ENCODE measurements at regions not wholly inside any gene's neighbourhood (a gene's known extent, or its start where the extent isn't known, plus 50 kb on each side); places are given as distances from the start of the nearest gene placed in this dataset.

- no peak overlapping the region for H3K4me2 ChIP-seq (ENCODE audit: low read depth, low read length)
- H3K9me3 ChIP-seq (replicated peaks; ENCODE audit: insufficient read depth, low read length) = no peaks in the 10 kb centered on the region
- H3K9me2 ChIP-seq (replicated peaks; ENCODE audit: insufficient read depth, low read length) = no peaks in the 10 kb centered on the region
- no peak overlapping the region for H3K9ac ChIP-seq (ENCODE audit: low read length)
- TF ChIP-seq CTCF (IDR thresholded peaks at IDR 0.05; ENCODE audit: low read length) (no peak), EZH2 (optimal IDR thresholded peaks at IDR 0.05; ENCODE audit: low read depth, low read length) (no peak), EZH2phosphoT487 (IDR thresholded peaks at IDR 0.05; ENCODE audit: low read length) (no peak)
- DNase-seq = no peak
- no peaks in the 10 kb centered on the region for H3K4me1 ChIP-seq (ENCODE audit: low read length)
- H2AFZ ChIP-seq (ENCODE audit: low read length) = no peak overlapping the region
- no peaks in the 10 kb centered on the region for H4K20me1 ChIP-seq (ENCODE audit: insufficient read depth, low read length)
- H3K79me2 ChIP-seq (ENCODE audit: low read length) = no peaks in the 10 kb centered on the region
- no peak overlapping the region for H3K27ac ChIP-seq (ENCODE audit: low read length)
- no peak overlapping the region for H3K4me3 ChIP-seq (ENCODE audit: low read length)
- peaks cover 84% of the 10 kb centered on the region for H3K27me3 ChIP-seq (replicated peaks; ENCODE audit: insufficient read depth, low read length)
- no peaks in the 10 kb centered on the region for H3K36me3 ChIP-seq (replicated peaks; ENCODE audit: insufficient read depth, low read length)
- no peaks in the 10 kb centered on the region for H3F3A ChIP-seq (ENCODE audit: insufficient read depth, low read length)
Observed at GRCh38 chr1:36557041-36558000, 74.6 kb upstream of the CSF3R start.

- DNase-seq = no peak
- Histone ChIP-seq H3K9me3 (replicated peaks; ENCODE audit: insufficient read depth, low read length) (no peaks in the 10 kb centered on the region), H3K4me3 (ENCODE audit: low read length) (no peak overlapping the region), H3K4me2 (ENCODE audit: low read depth, low read length) (no peak overlapping the region), H3K9me2 (replicated peaks; ENCODE audit: insufficient read depth, low read length) (no peaks in the 10 kb centered on the region), H3K79me2 (ENCODE audit: low read length) (no peaks in the 10 kb centered on the region), H3K4me1 (ENCODE audit: low read length) (no peaks in the 10 kb centered on the region), H3K27me3 (replicated peaks; ENCODE audit: insufficient read depth, low read length) (peaks cover 81% of the 10 kb centered on the region), H3K27ac (ENCODE audit: low read length) (no peak overlapping the region), H2AFZ (ENCODE audit: low read length) (no peak overlapping the region), H3K36me3 (replicated peaks; ENCODE audit: insufficient read depth, low read length) (no peaks in the 10 kb centered on the region), H3F3A (ENCODE audit: insufficient read depth, low read length) (no peaks in the 10 kb centered on the region), H4K20me1 (ENCODE audit: insufficient read depth, low read length) (no peaks in the 10 kb centered on the region), H3K9ac (ENCODE audit: low read length) (no peak overlapping the region)
- TF ChIP-seq CTCF (IDR thresholded peaks at IDR 0.05; ENCODE audit: low read length) (no peak), EZH2phosphoT487 (IDR thresholded peaks at IDR 0.05; ENCODE audit: low read length) (no peak), EZH2 (optimal IDR thresholded peaks at IDR 0.05; ENCODE audit: low read depth, low read length) (no peak)
Observed at GRCh38 chr1:36555041-36555440, 72.3 kb upstream of the CSF3R start.

GRCh38 chr1:36554323-36554628 is 71.6 kb upstream of the CSF3R start:
- TF ChIP-seq EZH2phosphoT487 (IDR thresholded peaks at IDR 0.05; ENCODE audit: low read length) (no peak), CTCF (IDR thresholded peaks at IDR 0.05; ENCODE audit: low read length) (no peak), EZH2 (optimal IDR thresholded peaks at IDR 0.05; ENCODE audit: low read depth, low read length) (no peak)

More at GRCh38 chr1:36554323-36554628, 71.6 kb upstream of the CSF3R start:
- H3K4me2 ChIP-seq (ENCODE audit: low read depth, low read length) = no peak overlapping the region
- H3K27me3 ChIP-seq (replicated peaks; ENCODE audit: insufficient read depth, low read length) = peaks cover 85% of the 10 kb centered on the region
- H3K9me3 ChIP-seq (replicated peaks; ENCODE audit: insufficient read depth, low read length) = no peaks in the 10 kb centered on the region
- H2AFZ ChIP-seq (ENCODE audit: low read length) = no peak overlapping the region
- no peak for DNase-seq
- no peak overlapping the region for H3K27ac ChIP-seq (ENCODE audit: low read length)
- H3K79me2 ChIP-seq (ENCODE audit: low read length) = no peaks in the 10 kb centered on the region
- H3K36me3 ChIP-seq (replicated peaks; ENCODE audit: insufficient read depth, low read length) = no peaks in the 10 kb centered on the region
- no peaks in the 10 kb centered on the region for H3K9me2 ChIP-seq (replicated peaks; ENCODE audit: insufficient read depth, low read length)
- no peaks in the 10 kb centered on the region for H4K20me1 ChIP-seq (ENCODE audit: insufficient read depth, low read length)
- no peaks in the 10 kb centered on the region for H3K4me1 ChIP-seq (ENCODE audit: low read length)
- H3F3A ChIP-seq (ENCODE audit: insufficient read depth, low read length) = no peaks in the 10 kb centered on the region
- H3K4me3 ChIP-seq (ENCODE audit: low read length) = no peak overlapping the region
- no peak overlapping the region for H3K9ac ChIP-seq (ENCODE audit: low read length)
